Activated CD4-positive, alpha-beta T cell treated with anti-CD3 and anti-CD28 coated beads, Interleukin-2, amount 10 ng/mL, durations not matched to agents 7 days and 5 days (primary cell): ENCODE measurements at regions not wholly inside any gene's neighbourhood (a gene's known extent, or its start where the extent isn't known, plus 50 kb on each side); places are given as distances from the start of the nearest gene placed in this dataset.
A peak's percentile ranks its signal among the peaks of the same experiment; 100 is the strongest.

Source experiments
- CTCF ChIA-PET: fragments of 350-600 bp; sonication (Branson Sonifier 250); formaldehyde crosslinking; loops from one replicate; lab custom pipeline; 2021; ENCODE audit warnings: antibody characterized with exemption; lab: Charles Lee
- POLR2A ChIA-PET: fragments of 350-600 bp; sonication (Branson Sonifier 250); formaldehyde crosslinking; loops from one replicate; lab custom pipeline; 2021; ENCODE audit warnings: antibody characterized with exemption; lab: Charles Lee
- DNase-seq: peaks from one replicate; pipeline ENCODE4 v3.0.0-alpha.2; 2020
- H3K27ac Mint-ChIP-seq: one replicate; pipeline ENCODE4 v1.8.0; 2021; ENCODE audit warnings: mild to moderate bottlenecking, moderate library complexity, mixed read lengths
- H3K27me3 Mint-ChIP-seq: one replicate; pipeline ENCODE4 v1.8.0; 2021; ENCODE audit warnings: mixed read lengths
- H3K36me3 Mint-ChIP-seq: one replicate; pipeline ENCODE4 v1.8.0; 2021; ENCODE audit warnings: low read depth, mixed read lengths
- H3K4me1 Mint-ChIP-seq: one replicate; pipeline ENCODE4 v1.8.0; 2021; ENCODE audit warnings: mixed read lengths
- H3K4me3 Mint-ChIP-seq: one replicate; pipeline ENCODE4 v1.8.0; 2021; ENCODE audit warnings: mild to moderate bottlenecking, moderate library complexity, mixed read lengths
- H3K9me3 Mint-ChIP-seq: one replicate; pipeline ENCODE4 v1.8.0; 2021; ENCODE audit warnings: mixed read lengths

DNA sequence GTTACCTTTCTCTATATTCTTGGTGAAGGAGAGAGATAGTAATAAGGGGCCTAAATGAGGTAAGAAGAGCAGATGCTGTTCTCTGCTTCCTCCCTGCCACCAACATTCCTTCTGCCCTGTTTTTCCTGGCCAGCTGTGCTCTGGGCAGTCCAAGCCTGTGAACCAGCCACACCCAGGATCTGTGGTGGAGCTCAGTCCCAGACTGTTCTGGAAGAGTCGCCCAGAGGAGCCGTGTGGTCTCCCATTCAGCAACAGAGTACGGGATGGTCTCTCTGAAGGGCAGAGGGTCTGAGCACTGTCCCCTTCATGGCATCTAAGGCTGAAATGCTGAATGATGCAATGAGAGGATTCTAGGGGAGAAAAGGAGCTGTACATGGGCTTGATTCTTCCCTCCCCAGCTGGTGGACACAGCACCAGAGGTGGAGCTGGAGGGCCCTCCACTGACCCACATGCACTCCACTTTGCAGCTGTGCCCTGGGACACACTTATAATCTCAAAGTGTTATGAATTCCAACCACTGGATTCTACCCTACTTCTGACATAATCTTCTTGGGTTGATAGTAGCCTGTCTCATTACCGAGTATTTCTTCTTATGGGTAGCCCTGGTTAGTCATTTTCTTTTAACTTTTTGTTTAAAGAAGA is 70.8 kb upstream of the RPS23 start:
- Mint-ChIP-seq H3K4me3 (no peak overlapping the region), H3K36me3 (no peaks in the 10 kb centered on the region), H3K27ac (no peak overlapping the region), H3K27me3 (no peaks in the 10 kb centered on the region), H3K4me1 (peaks cover 38% of the 10 kb centered on the region), H3K9me3 (no peaks in the 10 kb centered on the region)
- ChIA-PET POLR2A (interaction anchor here (0.5 kb wide), 1 partner anchor 370 kb away, joined by 4 read pairs; no protein-coding TSS in a partner anchor), CTCF (interaction anchor here (1.0 to 1.5 kb wide), 4 partner anchors 9 to 338 kb away, joined by 3 to 4 read pairs (median 3); no protein-coding TSS in a partner anchor)
- no peak for DNase-seq

- POLR2A ChIA-PET: no interaction called here
- Mint-ChIP-seq H3K4me3 (no peak overlapping the region), H3K27ac (peak overlapping the region; percentile 58), H3K27me3 (no peaks in the 10 kb centered on the region), H3K4me1 (peaks cover 25% of the 10 kb centered on the region), H3K9me3 (no peaks in the 10 kb centered on the region), H3K36me3 (no peaks in the 10 kb centered on the region)
- CTCF ChIA-PET: interaction anchor here (0.6 kb wide), 1 partner anchor 13 kb away, joined by 3 read pairs; no protein-coding TSS in a partner anchor
- DNase-seq: no peak
Measured at GRCh38 chr5:82347201-82347865, 69.2 kb upstream of the RPS23 start.

GRCh38 chr5:82346399-82347165 is 68.4 kb upstream of the RPS23 start:
- no peaks in the 10 kb centered on the region for H3K9me3 Mint-ChIP-seq
- ChIA-PET POLR2A (no interaction called here), CTCF (no interaction called here)
- no peak overlapping the region for H3K4me3 Mint-ChIP-seq
- peak overlapping the region; percentile 28 for H3K27ac Mint-ChIP-seq
- no peaks in the 10 kb centered on the region for H3K27me3 Mint-ChIP-seq
- H3K4me1 Mint-ChIP-seq: peaks cover 23% of the 10 kb centered on the region
- no peak for DNase-seq
- no peaks in the 10 kb centered on the region for H3K36me3 Mint-ChIP-seq

GRCh38 chr5:82345108-82345507 is 67.0 kb upstream of the RPS23 start:
- no peak for DNase-seq
- ChIA-PET CTCF (interaction anchor here (0.9 kb wide), 1 partner anchor 12 kb away, joined by 3 read pairs; no protein-coding TSS in a partner anchor), POLR2A (no interaction called here)
- peaks cover 32% of the 10 kb centered on the region for H3K4me1 Mint-ChIP-seq
- no peaks in the 10 kb centered on the region for H3K36me3 Mint-ChIP-seq
- H3K4me3 Mint-ChIP-seq: no peak overlapping the region
- no peaks in the 10 kb centered on the region for H3K27me3 Mint-ChIP-seq
- H3K27ac Mint-ChIP-seq: no peak overlapping the region
- H3K9me3 Mint-ChIP-seq: no peaks in the 10 kb centered on the region

DNA sequence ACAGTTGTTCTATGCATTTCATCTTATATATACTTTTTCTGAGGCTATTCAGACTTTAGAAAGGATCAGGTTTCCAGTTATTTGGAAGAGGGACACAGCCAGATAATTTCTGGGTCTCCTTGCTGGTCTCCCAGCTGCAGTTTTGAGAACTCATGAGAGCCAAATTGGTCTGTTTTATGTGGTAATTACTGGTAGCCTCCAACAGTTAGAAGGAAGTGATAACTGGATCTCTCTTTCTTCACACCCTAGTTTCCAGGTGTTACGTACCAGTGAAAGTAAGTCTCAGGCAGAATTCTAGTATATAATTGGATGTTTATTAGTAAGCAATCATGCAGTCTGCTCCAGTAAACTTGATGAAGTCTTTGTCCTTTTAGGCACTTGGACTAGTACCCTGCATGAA is 63.2 kb upstream of the RPS23 start:
- Mint-ChIP-seq H3K27ac (no peak overlapping the region), H3K36me3 (no peaks in the 10 kb centered on the region), H3K9me3 (no peaks in the 10 kb centered on the region), H3K4me3 (no peak overlapping the region), H3K27me3 (peaks cover 3% of the 10 kb centered on the region), H3K4me1 (peaks cover 15% of the 10 kb centered on the region)
- DNase-seq: no peak
- ChIA-PET POLR2A (no interaction called here), CTCF (no interaction called here)

GRCh38 chr5:82340799-82341198 is 62.6 kb upstream of the RPS23 start:
- Mint-ChIP-seq H3K27me3 (peaks cover 3% of the 10 kb centered on the region), H3K4me1 (peaks cover 15% of the 10 kb centered on the region), H3K4me3 (no peak overlapping the region), H3K27ac (no peak overlapping the region), H3K36me3 (no peaks in the 10 kb centered on the region), H3K9me3 (no peaks in the 10 kb centered on the region)
- ChIA-PET POLR2A (no interaction called here), CTCF (interaction anchor here (1.0 kb wide), 1 partner anchor 9 kb away, joined by 3 read pairs; no protein-coding TSS in a partner anchor)
- no peak for DNase-seq

DNA sequence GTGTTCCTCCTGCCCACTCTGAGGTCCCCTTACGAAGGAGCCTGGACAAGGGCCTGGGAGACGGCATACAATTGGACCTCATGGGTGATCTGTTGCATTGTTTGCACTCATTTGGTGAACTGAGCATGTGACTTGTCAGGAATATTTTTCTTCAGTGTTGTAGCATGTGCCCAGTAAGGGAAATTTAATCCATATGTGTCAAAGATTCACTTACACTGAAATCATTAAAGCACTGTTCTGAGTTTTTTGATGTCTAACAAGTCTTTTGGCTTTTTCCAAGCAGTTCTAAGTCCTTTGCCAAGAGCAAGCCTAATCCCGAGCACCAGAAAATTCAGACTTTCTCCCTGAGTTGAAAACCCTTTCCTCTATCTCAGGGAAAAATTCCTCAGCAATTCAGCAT is 61.6 kb upstream of the RPS23 start:
- Mint-ChIP-seq H3K4me1 (peaks cover 15% of the 10 kb centered on the region), H3K36me3 (no peaks in the 10 kb centered on the region), H3K9me3 (no peaks in the 10 kb centered on the region), H3K27me3 (peaks cover 3% of the 10 kb centered on the region), H3K4me3 (no peak overlapping the region), H3K27ac (no peak overlapping the region)
- DNase-seq: no peak
- ChIA-PET CTCF (interaction anchor here (0.6 to 1.0 kb wide), 2 partner anchors 8 to 10 kb away, joined by 3 read pairs; no protein-coding TSS in a partner anchor), POLR2A (no interaction called here)

- ChIA-PET POLR2A (no interaction called here), CTCF (no interaction called here)
- peaks cover 15% of the 10 kb centered on the region for H3K4me1 Mint-ChIP-seq
- H3K27ac Mint-ChIP-seq: no peak overlapping the region
- peaks cover 3% of the 10 kb centered on the region for H3K27me3 Mint-ChIP-seq
- H3K4me3 Mint-ChIP-seq: no peak overlapping the region
- H3K9me3 Mint-ChIP-seq: no peaks in the 10 kb centered on the region
- no peaks in the 10 kb centered on the region for H3K36me3 Mint-ChIP-seq
- no peak for DNase-seq
Measured at GRCh38 chr5:82338771-82339373, 60.7 kb upstream of the RPS23 start.

DNA sequence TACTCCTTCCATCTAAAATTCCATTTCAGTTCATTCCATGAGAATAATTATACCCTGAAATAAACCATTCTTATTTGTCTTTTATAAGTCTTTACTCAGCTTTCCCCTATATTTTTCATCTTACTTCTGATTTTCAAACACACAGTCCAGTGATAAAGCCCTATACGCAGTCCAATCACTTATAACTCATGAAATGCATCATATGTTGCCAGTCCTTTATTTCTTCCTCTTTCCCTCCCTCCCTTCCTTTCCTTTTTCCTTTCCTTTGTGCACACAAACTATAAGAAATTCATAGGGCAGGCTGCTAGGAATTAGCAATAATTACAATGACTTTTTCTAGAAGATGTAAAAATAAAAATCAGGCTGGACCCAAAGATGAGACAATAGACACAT is 58.8 kb upstream of the RPS23 start:
- CTCF ChIA-PET: interaction anchor here (0.6 kb wide), 1 partner anchor 10 kb away, joined by 3 read pairs; no protein-coding TSS in a partner anchor
- Mint-ChIP-seq H3K4me3 (no peak overlapping the region), H3K9me3 (no peaks in the 10 kb centered on the region), H3K27me3 (peaks cover 3% of the 10 kb centered on the region), H3K36me3 (no peaks in the 10 kb centered on the region), H3K27ac (no peak overlapping the region), H3K4me1 (peaks cover 15% of the 10 kb centered on the region)
- POLR2A ChIA-PET: no interaction called here
- DNase-seq: no peak

DNA sequence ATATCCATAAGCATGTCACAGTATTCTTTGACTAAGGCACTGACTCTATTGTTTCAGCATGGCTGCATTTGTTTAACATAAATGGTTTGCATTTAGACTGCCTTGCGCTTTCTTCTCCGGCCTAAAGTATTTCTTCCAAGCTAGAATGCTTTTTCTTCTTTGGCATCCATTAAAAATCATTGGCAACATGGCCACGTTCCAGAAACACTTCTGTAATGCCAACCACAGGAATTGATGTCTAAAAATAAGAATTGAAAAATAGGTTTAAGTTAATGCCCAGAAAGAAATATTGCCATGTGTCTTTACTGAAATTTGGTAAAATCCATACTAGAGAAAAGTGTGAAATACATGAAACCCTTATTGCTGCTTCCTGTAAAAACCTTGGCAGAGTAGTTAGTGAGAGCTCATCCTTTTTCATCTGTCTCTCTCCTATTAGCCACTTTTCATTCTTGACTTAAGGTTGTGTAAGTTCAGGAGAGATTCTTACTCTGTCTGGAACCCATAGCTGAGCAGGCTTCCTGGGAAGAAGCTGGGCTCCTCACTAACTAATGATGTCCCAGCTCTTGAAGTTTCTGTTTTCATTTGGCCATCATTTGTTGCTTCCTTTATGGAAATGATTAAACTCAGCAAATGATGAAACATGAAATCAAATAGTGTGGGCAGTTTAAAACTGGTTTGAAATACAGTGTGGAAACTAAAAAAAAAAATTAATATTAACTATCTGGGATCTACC is 58.2 kb upstream of the RPS23 start:
- ChIA-PET CTCF (no interaction called here), POLR2A (no interaction called here)
- no peak for DNase-seq
- Mint-ChIP-seq H3K27ac (no peak overlapping the region), H3K4me1 (peaks cover 10% of the 10 kb centered on the region), H3K36me3 (no peaks in the 10 kb centered on the region), H3K9me3 (no peaks in the 10 kb centered on the region), H3K27me3 (peaks cover 3% of the 10 kb centered on the region), H3K4me3 (no peak overlapping the region)

GRCh38 chr5:82335806-82336205 is 57.7 kb upstream of the RPS23 start:
- Mint-ChIP-seq H3K9me3 (no peaks in the 10 kb centered on the region), H3K27me3 (peaks cover 3% of the 10 kb centered on the region), H3K4me1 (peaks cover 4% of the 10 kb centered on the region), H3K27ac (no peak overlapping the region), H3K36me3 (no peaks in the 10 kb centered on the region), H3K4me3 (no peak overlapping the region)
- DNase-seq: no peak
- ChIA-PET CTCF (interaction anchor here (1.6 kb wide), 1 partner anchor 17 kb away, joined by 4 read pairs; no protein-coding TSS in a partner anchor), POLR2A (no interaction called here)

DNA sequence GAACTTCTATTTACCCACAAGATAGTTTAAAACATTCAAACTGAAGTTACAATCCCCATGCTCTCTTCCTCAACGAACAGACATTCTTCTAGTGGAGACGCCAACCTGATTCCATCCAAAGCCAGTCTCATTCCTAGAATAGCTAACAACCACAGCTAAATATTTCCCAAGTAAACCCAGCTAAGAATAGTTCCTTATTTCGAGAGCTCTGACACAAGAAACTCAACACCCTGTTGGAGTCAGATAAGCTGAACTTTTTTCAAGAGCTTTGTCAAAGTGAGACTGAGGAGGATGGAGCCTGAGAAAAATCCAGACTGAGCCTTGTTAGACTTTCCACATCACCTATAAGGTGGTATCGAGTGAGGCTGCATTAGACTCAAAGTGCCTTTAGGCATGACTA is 56.7 kb upstream of the RPS23 start:
- Mint-ChIP-seq H3K27ac (no peak overlapping the region), H3K27me3 (peaks cover 7% of the 10 kb centered on the region), H3K4me1 (no peaks in the 10 kb centered on the region), H3K9me3 (no peaks in the 10 kb centered on the region), H3K36me3 (no peaks in the 10 kb centered on the region), H3K4me3 (no peak overlapping the region)
- ChIA-PET POLR2A (no interaction called here), CTCF (interaction anchor here (1.6 kb wide), 1 partner anchor 18 kb away, joined by 4 read pairs; no protein-coding TSS in a partner anchor)
- no peak for DNase-seq
